ENCODE measurements at regions not wholly inside any gene's neighbourhood (a gene's known extent, or its start where the extent isn't known, plus 50 kb on each side); places are given as distances from the start of the nearest gene placed in this dataset.
A peak's percentile ranks its signal among the peaks of the same experiment; 100 is the strongest.

DNA sequence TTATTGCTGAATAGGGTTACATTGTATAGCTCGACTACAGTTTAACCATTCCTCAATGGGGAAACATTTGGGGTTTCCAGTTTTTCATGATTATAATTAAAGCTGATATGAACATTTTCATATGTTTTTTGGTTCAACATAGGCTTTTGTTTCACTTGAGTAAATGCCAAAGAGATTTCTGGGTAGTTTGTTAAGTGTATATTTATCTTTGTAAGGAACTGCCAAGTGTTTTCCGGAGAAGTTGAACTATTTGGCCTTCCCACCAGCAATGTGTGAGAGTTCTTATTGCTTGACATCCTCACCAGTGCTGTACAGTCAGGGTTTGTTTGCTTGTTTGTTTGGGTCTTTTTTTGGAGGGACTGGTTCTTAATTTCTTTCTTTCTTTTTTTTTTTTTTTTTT is 83.7 kb upstream of the RALY start:
- peaks cover 13% of the 10 kb centered on the region for H3K4me1 Mint-ChIP-seq (ENCODE audit: low read depth, unreplicated experiment)
- H3K4me2 ChIP-seq (ENCODE audit: low read length), result peak overlapping the region; percentile 30

DNA sequence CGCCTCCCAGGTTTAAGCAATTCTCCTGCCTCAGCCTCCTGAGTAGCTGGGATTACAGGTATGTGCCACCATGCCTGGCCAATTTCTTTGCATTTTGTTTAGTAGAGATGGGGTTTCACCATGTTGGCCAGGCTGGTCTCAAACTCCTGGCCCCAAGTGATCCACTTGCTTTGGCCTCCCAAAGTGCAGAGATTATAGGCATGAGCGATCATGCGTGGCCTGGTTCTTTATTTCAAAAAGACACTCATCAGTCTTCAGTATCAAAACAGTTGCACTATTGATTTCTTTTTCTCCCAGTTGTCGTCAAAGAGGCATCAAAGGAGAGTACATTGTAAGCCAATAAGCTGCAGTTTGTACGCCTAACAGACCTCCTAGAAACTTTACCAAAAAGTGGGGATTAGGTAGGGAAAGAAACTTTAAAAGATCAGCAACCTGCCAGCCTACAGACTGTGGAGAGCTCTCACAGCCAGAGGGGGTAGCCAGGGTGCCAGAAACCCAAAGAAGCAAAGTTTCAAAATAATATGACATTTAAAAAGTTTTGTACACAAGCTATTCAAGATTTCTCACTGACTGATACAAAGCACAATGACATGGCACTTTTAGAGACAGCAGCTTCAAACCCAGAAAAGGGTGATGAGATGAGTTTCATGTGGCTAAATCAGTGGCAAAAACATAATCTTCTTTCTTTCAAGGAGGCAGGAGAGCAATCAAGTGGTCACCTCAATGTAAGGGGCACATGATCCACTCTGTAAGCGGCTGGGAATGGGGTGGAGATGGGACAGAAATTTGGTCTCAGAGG is 83.0 kb upstream of the RALY start:
- Histone ChIP-seq H4K20me1 (ENCODE audit: insufficient read depth, low read length) (no peaks in the 10 kb centered on the region), H3K36me3 (ENCODE audit: insufficient read depth, low read length) (no peaks in the 10 kb centered on the region), H3K4me1 (ENCODE audit: insufficient read depth, low read length) (peaks cover 14% of the 10 kb centered on the region), H3K27ac (ENCODE audit: low read depth, low read length) (no peak overlapping the region), H3K9me3 (ENCODE audit: insufficient read depth, low read depth, low read length) (no peaks in the 10 kb centered on the region), H3K4me3 (ENCODE audit: insufficient read depth, low read depth, low read length) (no peak overlapping the region), H3K9ac (ENCODE audit: low read length) (no peak overlapping the region), H2AFZ (ENCODE audit: low read depth, low read length) (no peak overlapping the region), H3K27me3 (ENCODE audit: insufficient read depth, low read length) (no peaks in the 10 kb centered on the region), H3K4me2 (ENCODE audit: low read length) (no peak overlapping the region), H3K79me2 (ENCODE audit: insufficient read depth, low read length) (no peaks in the 10 kb centered on the region)
- TF ChIP-seq EZH2 (IDR thresholded peaks at IDR 0.05; ENCODE audit: insufficient read depth, low read length), result no peak
- TF ChIP-seq, protein P1, sequence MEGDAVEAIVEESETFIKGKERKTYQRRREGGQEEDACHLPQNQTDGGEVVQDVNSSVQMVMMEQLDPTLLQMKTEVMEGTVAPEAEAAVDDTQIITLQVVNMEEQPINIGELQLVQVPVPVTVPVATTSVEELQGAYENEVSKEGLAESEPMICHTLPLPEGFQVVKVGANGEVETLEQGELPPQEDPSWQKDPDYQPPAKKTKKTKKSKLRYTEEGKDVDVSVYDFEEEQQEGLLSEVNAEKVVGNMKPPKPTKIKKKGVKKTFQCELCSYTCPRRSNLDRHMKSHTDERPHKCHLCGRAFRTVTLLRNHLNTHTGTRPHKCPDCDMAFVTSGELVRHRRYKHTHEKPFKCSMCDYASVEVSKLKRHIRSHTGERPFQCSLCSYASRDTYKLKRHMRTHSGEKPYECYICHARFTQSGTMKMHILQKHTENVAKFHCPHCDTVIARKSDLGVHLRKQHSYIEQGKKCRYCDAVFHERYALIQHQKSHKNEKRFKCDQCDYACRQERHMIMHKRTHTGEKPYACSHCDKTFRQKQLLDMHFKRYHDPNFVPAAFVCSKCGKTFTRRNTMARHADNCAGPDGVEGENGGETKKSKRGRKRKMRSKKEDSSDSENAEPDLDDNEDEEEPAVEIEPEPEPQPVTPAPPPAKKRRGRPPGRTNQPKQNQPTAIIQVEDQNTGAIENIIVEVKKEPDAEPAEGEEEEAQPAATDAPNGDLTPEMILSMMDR (IDR thresholded peaks at IDR 0.05; ENCODE audit: insufficient read depth, low read depth, low read length), result no peak
- H3K9me3 Mint-ChIP-seq (ENCODE audit: unreplicated experiment), result peaks cover 2% of the 10 kb centered on the region
- H3K27me3 Mint-ChIP-seq (ENCODE audit: low read depth, unreplicated experiment), result peaks cover 5% of the 10 kb centered on the region
- peak overlapping the region; percentile 34 for H3K27ac Mint-ChIP-seq (ENCODE audit: unreplicated experiment)
- no peaks in the 10 kb centered on the region for H3K36me3 Mint-ChIP-seq (ENCODE audit: low read depth, unreplicated experiment)
- H3K4me1 Mint-ChIP-seq (ENCODE audit: low read depth, unreplicated experiment), result peaks cover 13% of the 10 kb centered on the region
- no peak for FAIRE-seq
- no peak for DNase-seq (ENCODE audit: low read depth)
- no peak overlapping the region for H3K4me3 Mint-ChIP-seq (ENCODE audit: unreplicated experiment)

More for the DNA sequence above, 83.7 kb upstream of the RALY start:
- DNase-seq (ENCODE audit: low read depth) (peak; percentile 75), FAIRE-seq (no peak)
- Histone ChIP-seq H4K20me1 (ENCODE audit: insufficient read depth, low read length) (no peaks in the 10 kb centered on the region), H3K9me3 (ENCODE audit: insufficient read depth, low read depth, low read length) (no peaks in the 10 kb centered on the region), H3K27me3 (ENCODE audit: insufficient read depth, low read length) (no peaks in the 10 kb centered on the region), H3K79me2 (ENCODE audit: insufficient read depth, low read length) (no peaks in the 10 kb centered on the region), H3K27ac (ENCODE audit: low read depth, low read length) (peak overlapping the region; percentile 68), H3K9ac (ENCODE audit: low read length) (peak overlapping the region; percentile 22), H2AFZ (ENCODE audit: low read depth, low read length) (peak overlapping the region; percentile 41), H3K4me1 (ENCODE audit: insufficient read depth, low read length) (peaks cover 14% of the 10 kb centered on the region), H3K4me3 (ENCODE audit: insufficient read depth, low read depth, low read length) (no peak overlapping the region), H3K36me3 (ENCODE audit: insufficient read depth, low read length) (no peaks in the 10 kb centered on the region)
- Mint-ChIP-seq H3K27me3 (ENCODE audit: low read depth, unreplicated experiment) (peaks cover 5% of the 10 kb centered on the region), H3K27ac (ENCODE audit: unreplicated experiment) (no peak overlapping the region), H3K4me3 (ENCODE audit: unreplicated experiment) (no peak overlapping the region), H3K9me3 (ENCODE audit: unreplicated experiment) (peaks cover 2% of the 10 kb centered on the region), H3K36me3 (ENCODE audit: low read depth, unreplicated experiment) (no peaks in the 10 kb centered on the region)
- TF ChIP-seq, protein P1 (IDR thresholded peaks at IDR 0.05; ENCODE audit: insufficient read depth, low read depth, low read length), result no peak
- TF ChIP-seq EZH2 (IDR thresholded peaks at IDR 0.05; ENCODE audit: insufficient read depth, low read length), result no peak

DNA sequence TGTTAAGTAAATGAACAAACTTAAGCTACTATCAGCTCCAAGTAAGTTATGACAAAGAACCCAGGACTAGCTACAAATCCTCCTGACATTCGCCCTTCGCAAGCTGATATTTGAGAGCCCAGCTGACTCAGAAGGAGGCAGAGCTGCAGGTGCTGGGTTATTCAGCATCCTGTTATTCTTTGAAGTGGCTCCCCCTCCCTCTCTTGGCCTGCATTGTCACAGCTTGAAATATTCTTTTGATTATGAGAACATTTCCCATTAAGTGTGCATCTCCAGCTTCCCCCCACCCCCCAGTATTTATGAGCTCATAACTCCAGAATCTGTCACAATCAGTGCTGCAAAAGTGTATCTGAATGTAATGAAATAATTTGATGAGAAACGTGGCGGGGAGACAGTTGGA is 78.8 kb upstream of the RALY start:
- H3K4me1 ChIP-seq (ENCODE audit: insufficient read depth, low read length), result peaks cover 3% of the 10 kb centered on the region
- H3K4me2 ChIP-seq (ENCODE audit: low read length), result peak overlapping the region; percentile 45
- Mint-ChIP-seq H3K27ac (ENCODE audit: unreplicated experiment) (no peak overlapping the region), H3K4me3 (ENCODE audit: unreplicated experiment) (no peak overlapping the region), H3K9me3 (ENCODE audit: unreplicated experiment) (peaks cover 2% of the 10 kb centered on the region), H3K27me3 (ENCODE audit: low read depth, unreplicated experiment) (peaks cover 19% of the 10 kb centered on the region), H3K36me3 (ENCODE audit: low read depth, unreplicated experiment) (no peaks in the 10 kb centered on the region), H3K4me1 (ENCODE audit: low read depth, unreplicated experiment) (peaks cover 8% of the 10 kb centered on the region)
- H3K79me2 ChIP-seq (ENCODE audit: insufficient read depth, low read length), result no peaks in the 10 kb centered on the region
- no peaks in the 10 kb centered on the region for H4K20me1 ChIP-seq (ENCODE audit: insufficient read depth, low read length)
- no peak overlapping the region for H2AFZ ChIP-seq (ENCODE audit: low read depth, low read length)
- H3K27me3 ChIP-seq (ENCODE audit: insufficient read depth, low read length), result no peaks in the 10 kb centered on the region
- TF ChIP-seq EZH2 (IDR thresholded peaks at IDR 0.05; ENCODE audit: insufficient read depth, low read length), result no peak
- TF ChIP-seq, protein P1 (IDR thresholded peaks at IDR 0.05; ENCODE audit: insufficient read depth, low read depth, low read length), result no peak
- H3K9me3 ChIP-seq (ENCODE audit: insufficient read depth, low read depth, low read length), result no peaks in the 10 kb centered on the region
- H3K36me3 ChIP-seq (ENCODE audit: insufficient read depth, low read length), result no peaks in the 10 kb centered on the region
- H3K27ac ChIP-seq (ENCODE audit: low read depth, low read length), result no peak overlapping the region
- FAIRE-seq, result no peak
- H3K9ac ChIP-seq (ENCODE audit: low read length), result no peak overlapping the region
- DNase-seq (ENCODE audit: low read depth), result peak; percentile 92
- H3K4me3 ChIP-seq (ENCODE audit: insufficient read depth, low read depth, low read length), result no peak overlapping the region

All from astrocyte (in vitro differentiated cells and primary cell).